Activated CD4-positive, alpha-beta T cell treated with anti-CD3 and anti-CD28 coated beads, Interleukin-10, Interleukin-2, amounts not matched to agents 100 ng/mL and 50 ng/mL, durations not matched to agents 16 hours and 8 hours (primary cell): ENCODE measurements at regions not wholly inside any gene's neighbourhood (a gene's known extent, or its start where the extent isn't known, plus 50 kb on each side); places are given as distances from the start of the nearest gene placed in this dataset.

Experiments used
- DNase-seq: peaks from one replicate; pipeline ENCODE4 v3.0.0-alpha.2; 2020

GRCh38 chr6:165864925-165865324, 201.9 kb upstream of the PDE10A start:
- no peak for DNase-seq

DNA sequence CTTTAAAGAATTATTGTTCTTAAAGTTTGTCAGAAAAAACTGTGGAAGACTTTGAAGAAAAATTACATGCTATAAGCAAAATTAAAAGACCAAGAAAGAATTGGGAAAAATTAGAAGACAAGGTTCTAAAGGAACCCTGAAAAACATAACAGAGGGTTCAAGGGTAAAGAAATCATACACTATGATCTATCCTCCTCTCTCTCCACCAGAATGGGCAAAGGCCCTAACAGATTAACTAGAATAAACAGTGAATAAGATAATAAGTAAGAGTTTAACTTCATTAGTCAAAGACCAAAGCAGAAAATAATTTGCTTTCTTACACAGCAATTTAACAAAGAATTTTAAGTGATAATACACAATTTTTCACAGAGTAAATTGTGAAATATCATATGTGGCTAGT, 201.2 kb upstream of the PDE10A start:
- no peak for DNase-seq

DNA sequence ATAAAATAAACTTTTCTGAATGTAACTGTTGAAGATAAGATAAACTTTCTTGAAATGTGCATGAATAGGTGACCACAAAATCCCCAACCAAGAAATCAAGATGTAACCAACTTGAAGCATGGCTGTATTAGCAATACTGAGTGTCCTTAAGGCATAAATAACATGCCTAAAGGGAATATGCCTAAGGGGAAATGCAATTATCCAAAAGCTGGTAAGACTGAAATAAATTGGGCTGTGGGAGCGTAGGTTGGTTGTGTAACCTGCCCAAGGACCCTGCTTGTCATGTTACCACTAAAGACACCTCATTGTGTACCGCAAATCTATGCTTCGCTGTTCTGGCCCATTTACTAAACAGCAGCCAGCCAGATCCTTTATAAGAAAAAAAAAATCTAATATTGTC, 200.8 kb upstream of the PDE10A start:
- no peak for DNase-seq

DNA sequence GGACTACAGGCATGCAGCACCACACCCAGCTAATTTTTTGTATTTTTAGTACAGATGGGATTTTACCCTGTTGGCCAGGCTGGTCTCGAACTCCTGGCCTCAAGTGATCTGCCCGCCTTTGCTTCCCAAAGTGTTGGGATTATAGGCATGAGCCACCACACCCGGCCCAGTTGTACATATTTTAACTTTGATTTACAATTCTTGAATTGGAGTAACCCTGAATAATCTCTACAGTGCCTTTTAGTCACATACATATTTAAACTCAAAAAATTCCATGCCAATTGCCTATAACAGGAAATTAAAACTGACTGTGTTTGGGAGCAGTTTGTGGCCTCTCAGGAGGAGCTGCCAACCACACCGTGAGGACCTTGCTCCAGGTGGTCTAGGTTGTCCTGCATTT, 199.8 kb upstream of the PDE10A start:
- DNase-seq: no peak

GRCh38 chr6:165861226-165861625, 198.2 kb upstream of the PDE10A start:
- no peak for DNase-seq

GRCh38 chr6:165858586-165858985, 195.5 kb upstream of the PDE10A start:
- no peak for DNase-seq

GRCh38 chr6:165855856-165856255, 192.8 kb upstream of the PDE10A start:
- no peak for DNase-seq

- DNase-seq: no peak
These were observed 192.0 kb upstream of the PDE10A start for GRCh38 chr6:165854863-165855593.

DNA sequence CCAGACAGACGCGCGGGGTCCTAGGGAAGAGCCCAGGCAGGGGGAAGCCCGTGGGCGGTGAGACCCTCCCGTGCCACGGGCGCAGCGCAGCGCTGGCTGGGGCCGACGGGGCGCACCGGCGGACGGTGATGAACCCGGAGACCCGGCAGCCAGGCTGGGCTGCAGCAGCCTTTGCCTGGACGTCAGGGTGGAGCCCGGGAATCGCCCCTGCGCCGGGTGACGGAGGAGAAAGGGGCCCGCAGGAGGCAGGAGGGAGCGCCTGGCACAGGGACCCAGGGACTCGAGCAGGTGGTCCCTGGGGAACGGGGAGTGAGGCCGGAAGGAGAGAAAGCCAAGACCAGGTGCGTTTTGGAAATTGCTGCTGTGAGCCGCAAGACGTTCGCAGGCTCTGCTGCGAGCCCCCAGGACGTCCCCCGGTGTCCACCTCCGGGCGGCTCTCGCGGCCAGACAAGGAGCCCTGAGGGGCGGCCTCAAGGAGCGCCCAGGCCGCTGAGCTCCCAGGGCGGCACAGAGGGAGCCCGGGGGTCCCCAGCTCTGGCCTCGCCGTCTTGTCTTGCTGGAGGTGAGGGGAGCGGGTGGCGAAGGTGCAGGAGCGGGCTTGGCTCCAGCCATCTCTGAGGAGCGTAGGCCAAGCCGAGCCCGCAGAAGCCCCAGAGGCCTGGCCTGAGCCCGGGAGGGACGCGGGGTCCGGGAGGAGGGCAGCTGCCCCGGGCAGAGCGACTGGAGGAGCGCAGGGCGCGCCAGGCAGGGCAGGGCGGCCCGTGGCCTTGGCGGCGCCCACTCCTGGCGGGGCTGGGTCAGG, 191.2 kb upstream of the PDE10A start:
- no peak for DNase-seq

DNA sequence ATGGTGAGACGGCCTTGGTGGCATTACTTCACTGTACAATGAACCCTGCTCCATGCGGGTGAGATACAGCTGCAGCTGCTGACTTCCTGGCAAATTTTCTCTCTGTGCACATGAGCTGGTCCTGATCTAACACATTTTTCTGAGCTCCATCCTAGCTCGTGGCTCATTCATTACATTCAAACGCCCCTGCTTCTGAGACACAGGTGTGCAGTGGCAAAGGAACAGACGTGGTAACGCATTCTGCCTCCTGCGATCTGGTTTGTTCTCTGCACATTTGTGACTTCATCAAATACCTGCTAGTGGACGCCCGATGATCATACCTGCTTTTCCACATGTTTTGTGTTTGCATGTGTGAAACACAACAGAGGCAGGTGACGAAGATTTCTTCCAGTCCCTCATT, 189.6 kb upstream of the PDE10A start:
- no peak for DNase-seq

GRCh38 chr6:165850434-165851019, 187.5 kb upstream of the PDE10A start:
- DNase-seq: peak; percentile 61

GRCh38 chr6:165849534-165850430, 186.7 kb upstream of the PDE10A start:
- DNase-seq: peak; percentile 6

DNA sequence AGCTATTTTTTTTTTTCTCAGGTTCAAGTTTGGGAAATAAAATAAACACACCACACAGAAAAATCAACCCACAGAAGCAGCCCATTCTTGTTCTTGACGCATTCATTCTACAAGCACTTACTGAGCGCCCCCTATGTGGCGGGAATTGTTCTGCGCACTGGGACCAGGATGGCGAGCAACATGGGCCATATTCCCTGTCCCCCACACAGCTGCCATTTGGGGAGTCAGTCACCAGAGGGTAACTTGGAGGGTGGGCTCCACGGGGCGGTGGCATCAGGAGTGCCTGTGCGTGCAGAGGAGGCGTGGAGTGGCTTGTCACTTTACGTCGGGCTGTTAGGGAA, 185.0 kb upstream of the PDE10A start:
- DNase-seq: no peak

DNA sequence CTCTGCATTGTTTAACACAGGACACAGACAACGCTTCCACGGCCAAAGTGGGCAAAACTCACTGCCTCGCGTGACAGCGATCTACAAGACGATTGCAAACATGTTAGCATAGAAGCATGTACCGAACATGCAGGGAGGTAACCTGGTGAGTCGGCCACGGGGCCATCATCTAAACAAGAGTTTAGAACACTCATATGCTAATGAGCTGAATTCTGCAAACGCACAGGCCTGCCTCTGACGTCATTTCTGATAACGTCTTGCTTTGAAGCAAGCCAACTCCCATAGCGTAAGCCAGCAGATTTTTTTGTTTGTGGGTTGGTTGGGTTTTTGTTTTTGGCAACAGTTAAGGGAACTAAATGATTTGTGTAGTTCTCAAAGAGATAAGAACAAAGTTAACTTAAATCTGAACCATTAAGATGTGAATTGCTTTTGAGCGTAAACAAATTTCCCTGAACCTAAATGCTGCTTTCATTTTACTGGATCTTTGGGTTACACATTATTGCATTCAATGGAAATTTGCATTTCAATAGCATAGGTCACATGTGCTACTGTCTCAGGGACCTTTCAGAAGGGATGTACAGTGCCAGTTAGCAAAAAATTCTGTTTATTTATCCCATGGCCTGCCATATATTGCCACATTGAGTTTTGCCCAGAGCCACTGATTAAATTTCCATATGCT, 184.5 kb upstream of the PDE10A start:
- no peak for DNase-seq

- no peak for DNase-seq
These were observed 183.3 kb upstream of the PDE10A start for GRCh38 chr6:165846123-165846966.

DNA sequence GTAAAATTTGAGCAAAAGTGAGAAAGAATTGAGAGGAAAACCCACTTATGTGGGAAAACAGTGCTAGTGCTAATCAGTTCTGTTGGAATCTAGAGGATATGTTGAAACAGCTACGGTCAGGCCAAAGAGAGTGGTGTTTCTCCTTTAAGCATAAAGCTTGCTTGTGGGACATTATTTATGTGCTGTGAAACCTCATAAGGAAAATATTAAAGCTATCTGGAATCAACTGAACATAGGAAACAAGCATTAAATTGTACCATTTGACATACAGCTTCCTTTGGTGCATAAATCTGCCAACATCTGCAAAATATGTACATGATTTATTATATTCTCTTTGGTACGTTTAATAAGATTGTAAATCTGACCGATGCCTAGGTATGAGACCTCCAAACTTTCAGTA, 182.5 kb upstream of the PDE10A start:
- no peak for DNase-seq

- DNase-seq: no peak
These were observed 181.8 kb upstream of the PDE10A start for GRCh38 chr6:165844801-165845364.

GRCh38 chr6:165844232-165844631, 181.2 kb upstream of the PDE10A start:
- DNase-seq: no peak

GRCh38 chr6:165843568-165844113, 180.6 kb upstream of the PDE10A start:
- no peak for DNase-seq

DNA sequence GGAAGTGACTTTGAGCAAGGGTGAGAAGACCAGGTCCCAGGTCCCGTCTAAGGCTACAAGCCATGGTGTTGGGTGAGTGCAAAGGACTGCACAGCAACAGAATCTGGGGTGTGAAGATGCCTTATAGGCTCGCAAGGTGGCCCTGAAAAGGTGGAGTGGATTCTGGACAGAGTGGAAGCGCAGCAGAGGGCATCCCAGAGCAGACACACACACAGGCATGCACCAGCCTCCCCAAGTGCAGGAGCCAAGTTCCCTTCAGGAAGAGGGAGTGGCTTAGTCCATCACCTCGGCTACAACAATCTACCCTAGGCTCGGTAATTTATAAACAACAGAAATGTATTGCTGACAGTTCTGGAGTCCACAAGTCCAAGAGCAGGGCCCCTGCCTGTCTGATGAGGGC, 180.1 kb upstream of the PDE10A start:
- no peak for DNase-seq
